GM18511 (cell line): ENCODE measurements at regions not wholly inside any gene's neighbourhood (a gene's known extent, or its start where the extent isn't known, plus 50 kb on each side); places are given as distances from the start of the nearest gene placed in this dataset.

Experiments used
- ATAC-seq: cut with Tn5 transposase; IDR thresholded peaks from one replicate; pipeline ENCODE4 v1.9.1; 2021; ENCODE audit warnings: mild to moderate bottlenecking, moderate library complexity; ENCODE audit not compliant: unreplicated experiment

DNA sequence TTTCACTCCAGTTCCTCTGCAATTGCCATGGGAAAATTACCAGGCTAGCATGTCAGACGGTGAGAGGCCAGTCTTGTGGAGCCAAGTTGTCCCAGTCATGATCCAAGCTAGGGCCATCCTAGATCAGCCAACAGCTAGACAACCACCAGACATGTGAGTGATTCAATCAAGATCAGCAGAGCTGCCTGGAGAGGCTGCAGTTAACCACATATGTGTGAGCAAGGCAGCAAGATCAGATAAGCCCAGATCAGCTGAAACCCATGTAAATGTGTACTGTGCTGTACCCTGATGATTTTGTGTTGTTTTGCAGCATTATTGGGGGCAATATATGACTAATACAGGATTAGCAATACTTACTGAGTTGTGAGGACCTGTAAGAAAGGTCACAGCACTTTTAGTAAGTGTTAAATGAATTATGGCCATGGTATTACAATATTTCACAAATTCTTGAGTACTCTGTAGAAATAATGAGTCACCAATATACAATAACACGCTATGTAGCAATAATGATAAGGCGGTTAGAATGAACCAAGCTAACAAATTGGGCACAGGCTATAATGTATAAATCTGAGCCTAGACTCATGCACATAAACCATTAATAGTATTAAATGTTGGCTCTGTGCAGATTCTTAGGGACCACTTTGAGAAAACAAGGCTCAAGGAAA, 91.4 kb downstream of the SUDS3 start:
- no peak for ATAC-seq

DNA sequence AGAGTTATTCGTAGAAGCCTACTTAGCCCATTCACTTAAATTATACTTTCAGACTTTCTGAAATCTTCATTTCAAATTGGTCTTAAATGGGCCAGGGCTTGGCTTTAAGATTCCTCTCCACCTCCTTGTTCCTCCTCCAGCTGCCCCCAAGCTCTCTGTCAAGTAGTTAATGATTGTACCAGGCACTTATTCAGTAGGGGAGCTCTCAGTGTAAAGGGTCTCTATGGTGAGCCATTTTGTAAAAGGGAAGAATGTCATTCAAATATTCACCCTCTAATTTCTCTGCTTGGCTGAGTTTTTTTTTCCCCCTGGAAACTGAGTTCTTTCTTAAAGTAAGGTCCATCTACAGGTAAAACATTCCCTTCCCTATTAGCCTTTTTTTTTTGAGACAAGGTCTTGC, 96.6 kb downstream of the SUDS3 start:
- no peak for ATAC-seq

DNA sequence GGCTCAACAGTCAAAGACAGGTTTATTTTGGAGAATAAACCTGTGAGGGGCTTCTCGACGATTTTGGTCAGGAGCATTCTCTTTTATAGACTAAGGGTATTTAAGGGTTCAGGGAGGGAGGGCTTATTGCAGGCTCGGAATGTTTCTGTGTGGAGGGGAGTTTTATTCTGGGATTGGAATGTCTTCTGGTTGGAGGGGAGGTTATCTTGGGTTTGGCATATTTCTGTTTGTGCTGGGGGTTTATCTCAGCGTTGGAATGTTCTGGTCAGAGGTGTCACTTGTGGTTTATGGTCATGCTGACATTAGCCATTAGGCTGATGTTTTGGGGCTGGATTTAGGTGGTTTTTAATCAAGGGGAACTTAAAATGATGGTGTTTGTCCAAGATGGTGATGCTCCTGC, 103.9 kb downstream of the SUDS3 start:
- ATAC-seq = no peak

DNA sequence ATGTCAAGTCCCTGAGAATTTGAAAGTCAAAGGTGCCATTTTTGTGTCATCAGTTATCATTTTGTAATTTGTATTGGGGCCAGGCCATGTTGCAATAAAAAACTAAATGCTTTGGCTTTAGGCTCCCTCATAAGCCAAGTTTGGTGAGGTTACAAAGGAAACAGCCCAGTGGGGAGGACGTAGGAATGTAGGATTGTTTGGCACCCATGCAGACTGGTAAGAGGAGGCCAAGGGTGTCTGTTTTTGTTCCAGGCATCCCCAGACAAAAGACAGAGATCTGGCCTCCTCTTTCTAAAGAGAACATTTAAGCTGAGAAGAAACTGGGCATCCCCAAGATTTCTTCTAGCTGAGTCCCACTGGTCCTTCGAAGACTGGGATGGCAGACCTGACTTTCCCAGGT, 111.7 kb downstream of the SUDS3 start:
- no peak for ATAC-seq

GRCh38 chr12:118493962-118494361, 117.6 kb downstream of the SUDS3 start:
- ATAC-seq = no peak

GRCh38 chr12:118494776-118495175, 118.4 kb downstream of the SUDS3 start:
- ATAC-seq = no peak

DNA sequence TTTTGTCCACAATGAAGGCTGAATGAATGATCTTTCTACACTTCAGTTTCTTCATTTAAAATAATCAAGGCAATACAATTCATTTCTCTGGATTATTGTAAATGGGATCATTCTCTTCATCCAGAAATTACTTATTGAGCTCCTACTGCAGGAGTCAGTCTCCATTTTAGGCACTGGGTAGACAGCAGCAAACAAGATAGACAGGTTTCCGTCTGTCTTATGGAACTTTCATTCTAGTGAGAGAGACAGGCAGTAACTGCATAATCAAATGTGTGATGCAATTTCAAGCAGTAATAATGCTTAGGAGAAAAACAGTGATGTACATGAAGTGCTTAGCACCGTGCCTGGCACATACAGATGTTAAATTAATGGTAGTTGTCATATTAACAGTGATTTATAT, 118.9 kb downstream of the SUDS3 start:
- no peak for ATAC-seq

GRCh38 chr12:118498171-118498570, 121.8 kb downstream of the SUDS3 start:
- ATAC-seq = no peak

GRCh38 chr12:118500299-118500698, 123.9 kb downstream of the SUDS3 start:
- no peak for ATAC-seq

DNA sequence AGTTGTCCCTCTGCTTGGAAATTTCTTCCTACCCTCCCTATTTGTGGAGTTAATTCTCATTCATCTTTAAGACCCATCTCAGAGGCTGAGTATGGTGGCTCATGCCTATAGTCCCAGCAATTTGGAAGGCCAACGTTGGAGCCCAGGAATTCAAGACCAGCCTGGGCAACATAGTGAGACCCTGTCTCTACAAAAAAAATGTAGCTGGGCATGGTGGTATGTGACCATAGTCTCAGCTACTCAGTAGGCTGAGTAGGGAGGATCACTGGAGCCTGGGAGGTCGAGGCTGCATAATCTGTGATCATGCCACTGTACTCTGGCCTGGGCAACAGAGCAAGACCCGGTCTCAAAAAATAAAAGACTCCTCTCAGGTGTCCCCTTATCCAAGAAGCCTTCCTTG, 125.1 kb downstream of the SUDS3 start:
- no peak for ATAC-seq

DNA sequence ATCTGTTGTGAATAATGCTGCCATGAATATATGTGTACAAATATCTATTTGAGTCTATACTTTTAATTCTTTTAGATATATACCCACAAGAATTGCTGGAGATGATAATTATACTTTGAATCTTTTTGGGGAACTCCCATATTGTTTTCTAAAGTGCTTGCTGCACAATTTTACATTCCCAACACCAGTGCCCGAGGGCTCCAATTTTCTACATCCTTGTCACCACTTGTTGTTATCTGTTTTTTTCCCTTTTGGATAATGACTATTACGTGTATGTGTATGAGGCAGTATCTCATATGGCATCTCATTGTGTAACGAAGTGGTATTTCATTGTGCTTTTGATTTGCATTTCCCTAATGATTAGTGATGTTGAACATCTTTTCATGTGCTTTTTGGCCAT, 127.1 kb downstream of the SUDS3 start:
- ATAC-seq = no peak

DNA sequence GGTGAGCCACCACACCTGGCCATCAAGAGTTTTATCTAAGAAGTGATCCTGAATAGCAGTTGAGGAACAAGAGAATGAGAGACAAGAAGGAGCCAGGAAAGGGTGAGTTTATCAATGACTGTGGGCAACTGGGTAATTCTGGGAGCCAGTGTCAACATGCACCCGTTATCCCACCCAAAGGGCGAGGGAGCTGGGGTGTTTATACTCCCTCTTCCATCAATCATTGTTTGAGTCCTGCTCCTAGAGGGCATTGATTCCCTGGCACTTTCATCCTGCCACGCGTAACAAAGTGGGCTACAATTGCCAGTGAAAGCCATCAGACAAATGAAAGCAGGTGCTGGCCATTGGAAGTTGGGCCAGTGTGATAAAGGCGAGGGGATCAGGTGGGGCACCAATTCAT, 136.3 kb downstream of the SUDS3 start:
- ATAC-seq = no peak

DNA sequence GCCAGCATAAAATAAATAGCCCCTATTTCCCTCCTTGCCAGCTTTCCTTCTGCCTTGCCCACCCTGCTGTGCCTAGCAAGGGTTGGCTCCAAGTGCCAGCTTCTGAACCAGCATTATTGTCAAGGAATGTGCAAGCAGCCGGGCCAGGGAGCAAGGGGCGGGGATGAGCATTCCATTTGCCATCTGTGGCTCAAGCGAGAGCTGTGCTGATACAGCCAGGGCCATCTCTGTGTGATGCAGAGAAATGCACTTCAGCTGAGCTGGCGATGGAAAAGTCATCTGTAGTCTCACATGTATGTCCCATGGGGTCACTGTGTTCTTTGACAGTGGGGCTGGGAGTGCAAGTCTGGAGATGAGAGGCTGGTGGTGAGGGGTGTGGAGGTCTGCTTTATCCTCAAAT, 137.3 kb downstream of the SUDS3 start:
- no peak for ATAC-seq

GRCh38 chr12:118514297-118514696, 137.9 kb downstream of the SUDS3 start:
- no peak for ATAC-seq

GRCh38 chr12:118520214-118521035, 144.1 kb downstream of the SUDS3 start:
- no peak for ATAC-seq

DNA sequence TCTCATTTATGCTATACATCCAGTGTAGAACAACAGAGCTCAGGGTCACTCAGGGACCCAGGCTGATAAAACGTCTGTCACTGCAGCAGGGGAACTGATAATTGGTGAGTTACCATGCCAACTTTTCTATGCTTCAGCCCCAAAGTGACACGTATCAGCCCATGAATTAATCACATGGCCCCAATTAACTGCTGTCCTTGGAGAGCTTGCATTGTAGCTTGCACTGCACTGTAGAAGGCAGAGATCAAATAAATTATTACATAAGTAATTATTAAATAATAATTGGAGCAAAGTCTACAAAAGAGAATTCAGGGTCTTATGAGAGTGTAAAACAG, 144.6 kb downstream of the SUDS3 start:
- no peak for ATAC-seq

DNA sequence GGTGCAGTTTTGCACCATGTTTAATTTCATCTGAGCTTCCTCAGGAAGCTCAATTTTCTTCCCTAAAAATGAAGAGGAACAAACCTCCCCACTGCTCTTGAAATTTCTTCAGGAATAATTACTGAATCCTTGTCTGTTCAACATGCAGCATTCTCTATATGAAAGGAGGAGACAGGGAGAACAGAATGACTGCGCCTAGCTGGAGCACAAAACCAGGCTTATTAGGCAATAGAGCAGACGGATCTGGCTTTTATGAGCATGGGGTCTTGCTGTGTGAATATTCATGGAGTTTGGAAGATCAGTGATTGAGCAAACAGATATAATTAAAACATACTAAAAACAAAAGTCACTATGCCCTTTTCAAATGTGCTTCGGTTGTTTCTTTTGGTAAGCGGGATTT, 148.1 kb downstream of the SUDS3 start:
- ATAC-seq = no peak

DNA sequence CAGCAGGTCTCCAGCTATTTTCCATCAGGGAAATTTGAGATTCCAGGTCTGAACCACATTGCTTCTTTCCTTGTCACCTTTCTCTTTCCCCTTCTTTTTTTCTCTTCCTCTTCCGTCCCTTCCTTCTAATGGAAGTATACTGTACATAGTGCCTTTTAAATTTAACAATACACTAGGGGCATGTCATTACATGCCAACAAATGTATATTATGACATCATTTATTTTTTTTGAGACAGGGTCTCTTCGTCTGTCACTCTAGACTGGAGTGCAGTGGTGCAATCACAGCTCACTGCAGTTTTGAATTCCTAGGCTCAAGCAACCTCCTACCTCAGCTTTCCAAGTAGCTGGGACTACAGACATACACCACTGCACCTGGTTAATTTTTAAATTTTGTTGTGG, 148.9 kb downstream of the SUDS3 start:
- ATAC-seq = no peak

DNA sequence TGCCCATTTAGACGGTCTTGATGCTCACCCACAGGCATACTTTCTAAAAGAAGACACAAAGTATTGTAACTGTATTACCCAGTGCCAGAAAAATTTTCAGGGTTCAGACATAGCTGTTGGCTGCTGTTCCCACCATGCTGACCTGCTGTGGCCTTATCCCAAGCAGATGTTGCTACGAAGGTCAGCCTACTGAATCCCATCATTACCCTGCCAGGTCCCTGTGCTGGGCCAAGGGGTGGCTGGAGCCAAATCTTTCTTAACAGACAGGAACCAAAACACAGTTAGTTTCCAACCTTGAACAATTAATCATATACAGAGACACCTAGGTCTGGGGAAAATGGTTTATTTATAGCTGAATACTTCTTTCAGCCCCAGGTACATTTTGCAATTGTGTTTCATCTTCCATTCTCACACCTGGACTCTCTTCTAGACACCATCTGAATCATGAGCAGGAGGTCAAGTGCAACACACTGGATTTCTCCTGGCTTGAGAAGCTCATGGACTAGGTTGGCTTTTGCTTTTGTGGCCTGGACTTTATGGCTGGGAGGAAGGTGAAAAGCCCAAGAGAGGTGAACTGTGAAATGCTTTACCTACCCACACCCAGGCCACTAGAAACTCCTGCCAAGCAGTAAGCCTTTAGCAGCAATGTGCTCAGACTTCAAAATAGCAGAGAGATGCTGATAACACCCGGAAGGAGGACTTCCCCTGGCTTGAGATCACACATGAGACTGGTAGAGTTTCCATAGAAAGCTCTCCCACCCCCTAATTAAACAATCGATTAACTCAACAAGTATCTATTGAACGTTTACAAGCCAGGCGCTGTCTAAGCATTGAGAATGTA, 150.1 kb downstream of the SUDS3 start:
- ATAC-seq = no peak

DNA sequence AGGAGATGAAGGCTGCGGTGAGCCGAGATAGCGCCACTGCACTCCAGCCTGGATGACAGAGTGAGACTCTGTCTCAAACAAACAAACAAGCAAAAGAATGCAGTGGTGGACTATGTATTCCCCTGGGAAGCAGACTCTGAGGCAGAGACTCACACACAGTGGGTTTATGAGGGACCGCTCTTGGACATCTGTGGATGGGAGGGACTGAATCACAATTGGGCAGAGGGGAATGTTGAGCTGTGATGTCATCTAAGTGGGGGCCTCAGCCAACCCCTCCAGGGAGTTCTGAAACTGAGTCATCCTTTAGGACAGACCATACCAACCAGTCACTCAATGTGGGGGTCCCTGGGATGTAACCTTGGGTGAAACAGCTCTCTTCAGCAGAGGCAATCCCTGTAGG, 151.0 kb downstream of the SUDS3 start:
- ATAC-seq = no peak

DNA sequence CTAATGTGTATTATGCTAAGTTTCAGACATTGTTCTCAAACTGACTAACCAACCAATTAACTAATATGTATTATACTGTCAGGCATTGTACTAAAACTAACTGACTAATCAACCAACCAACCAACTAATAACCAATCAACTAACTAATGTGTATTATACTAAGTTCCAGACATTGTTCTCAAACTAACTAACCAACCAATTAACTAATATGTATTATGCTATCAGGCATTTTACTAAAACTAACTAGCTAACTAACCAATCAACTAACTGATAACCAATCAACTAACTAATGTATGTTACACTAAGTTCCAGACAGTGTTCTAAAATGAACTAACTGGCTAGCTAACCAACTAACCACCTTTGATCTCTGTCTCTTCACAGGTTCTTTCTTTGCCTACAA, 152.3 kb downstream of the SUDS3 start:
- no peak for ATAC-seq

DNA sequence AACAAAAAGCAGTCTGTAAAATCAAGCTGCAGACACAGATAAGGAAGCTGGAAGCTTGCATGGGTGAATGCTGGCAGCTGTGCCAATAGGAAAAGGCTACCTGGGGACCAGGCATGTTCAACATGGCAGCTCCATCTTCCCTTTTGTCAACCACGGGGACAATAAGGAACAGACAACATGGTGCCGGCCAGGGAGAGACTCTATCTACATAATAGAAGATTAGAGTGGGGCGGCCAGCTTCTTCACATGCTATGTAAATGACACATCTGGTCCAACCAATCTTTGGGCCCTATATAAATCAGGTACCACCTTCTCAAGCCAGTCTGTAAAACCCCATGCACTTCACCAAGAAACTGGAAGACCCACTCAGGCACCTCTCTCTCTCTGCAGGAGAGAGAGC, 157.6 kb downstream of the SUDS3 start:
- no peak for ATAC-seq
